ENCODE measurements at regions not wholly inside any gene's neighbourhood (a gene's known extent, or its start where the extent isn't known, plus 50 kb on each side); places are given as distances from the start of the nearest gene placed in this dataset.

- no peak for DNase-seq
These were observed 221.2 kb downstream of the FNDC1 start for GRCh38 chr6:159390381-159390780.

DNA sequence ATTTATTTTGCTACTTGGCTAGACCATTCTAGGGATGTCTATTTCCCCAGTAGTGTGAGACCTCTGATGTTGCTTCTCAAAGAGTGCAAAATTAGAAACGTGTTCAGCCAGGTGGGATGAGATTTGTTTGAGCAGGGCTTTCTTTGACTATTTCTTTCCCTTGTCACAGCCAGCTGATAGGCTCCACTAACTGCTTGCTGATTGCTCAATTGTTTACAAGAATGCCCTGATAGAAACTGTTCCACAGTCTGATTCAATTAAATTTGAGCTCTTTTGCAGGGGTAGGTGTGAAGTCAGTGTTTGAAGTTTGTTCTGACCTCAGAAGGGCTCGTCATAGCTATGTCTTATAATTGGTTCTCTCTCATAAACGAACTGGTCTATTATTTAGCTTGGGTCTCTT lies 220.5 kb downstream of the FNDC1 start:
- DNase-seq: no peak

GRCh38 chr6:159380114-159380513 lies 210.9 kb downstream of the FNDC1 start:
- no peak for DNase-seq

DNA sequence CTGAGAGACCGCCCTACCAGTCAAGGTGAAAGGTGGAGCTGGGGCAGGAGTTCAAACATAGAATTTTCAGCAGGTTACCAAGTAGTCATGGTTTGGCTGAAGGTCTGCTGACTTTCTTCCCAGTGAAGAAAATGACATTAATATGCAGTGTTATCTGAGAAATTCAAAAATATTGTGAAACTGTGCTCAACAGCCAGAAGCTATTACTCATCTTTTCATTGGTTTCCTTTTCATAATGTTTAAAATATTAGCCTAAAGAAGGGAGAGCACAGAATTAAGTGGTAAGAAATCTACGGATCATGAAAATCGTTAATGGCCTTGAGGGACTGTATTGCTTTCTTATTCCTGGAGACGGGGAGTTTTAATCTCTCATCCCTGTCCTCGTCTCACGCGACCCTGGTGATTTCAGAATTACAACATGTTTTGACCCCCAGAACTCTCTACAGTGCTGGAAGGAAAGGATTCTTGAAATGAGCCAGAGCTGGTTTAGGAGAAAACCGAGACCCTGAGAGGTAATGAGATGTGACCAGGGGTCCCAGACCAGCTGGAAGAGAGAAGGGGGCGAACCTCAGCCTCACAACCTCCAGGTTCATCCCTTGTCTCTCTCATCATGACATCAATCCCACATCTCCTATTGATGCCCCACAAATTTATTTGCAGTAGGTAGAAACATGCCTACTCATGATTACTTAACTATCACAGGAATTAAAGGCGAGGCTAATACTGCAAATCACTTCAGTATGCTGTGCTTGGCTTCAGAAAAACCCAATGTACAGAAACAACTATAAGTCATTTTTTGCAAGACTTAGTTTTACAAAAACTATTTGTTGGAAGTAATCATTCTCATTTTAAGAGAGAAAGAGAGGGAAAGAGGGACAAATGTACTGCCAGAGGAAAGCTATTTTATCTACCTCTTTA lies 209.5 kb downstream of the FNDC1 start:
- DNase-seq: no peak

DNA sequence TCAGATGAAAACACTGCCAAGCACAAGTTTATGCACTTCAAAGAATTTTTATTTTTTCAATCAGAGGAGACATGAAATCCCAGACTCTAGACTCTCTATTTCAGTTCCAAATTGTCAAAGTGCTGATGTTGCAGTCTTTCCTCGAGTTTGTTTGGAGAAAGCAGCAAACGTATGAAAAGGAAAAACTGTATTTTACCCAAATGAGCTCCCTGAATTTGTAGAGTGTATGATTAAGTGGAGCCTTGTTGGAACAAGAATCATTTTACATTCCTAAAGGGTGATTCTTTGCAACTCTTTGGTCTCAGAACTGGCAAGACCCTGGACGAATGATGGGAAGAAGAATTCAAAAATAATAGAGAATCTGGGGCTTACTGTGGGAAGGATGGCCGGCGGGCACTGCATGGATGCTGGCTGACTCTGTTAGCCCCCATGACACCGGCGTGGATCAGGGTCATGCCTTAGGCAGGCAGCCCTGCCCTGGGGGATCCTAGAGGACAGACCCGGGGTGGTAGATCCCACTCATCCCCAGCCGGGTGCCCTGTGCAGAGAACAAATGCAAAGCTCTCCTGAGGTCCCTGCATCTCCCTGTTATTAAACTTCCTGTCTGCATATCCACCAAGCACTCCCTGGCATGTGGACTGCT lies 207.4 kb downstream of the FNDC1 start:
- DNase-seq: no peak

- DNase-seq: no peak
These were observed 205.8 kb downstream of the FNDC1 start for GRCh38 chr6:159375014-159375413.

DNA sequence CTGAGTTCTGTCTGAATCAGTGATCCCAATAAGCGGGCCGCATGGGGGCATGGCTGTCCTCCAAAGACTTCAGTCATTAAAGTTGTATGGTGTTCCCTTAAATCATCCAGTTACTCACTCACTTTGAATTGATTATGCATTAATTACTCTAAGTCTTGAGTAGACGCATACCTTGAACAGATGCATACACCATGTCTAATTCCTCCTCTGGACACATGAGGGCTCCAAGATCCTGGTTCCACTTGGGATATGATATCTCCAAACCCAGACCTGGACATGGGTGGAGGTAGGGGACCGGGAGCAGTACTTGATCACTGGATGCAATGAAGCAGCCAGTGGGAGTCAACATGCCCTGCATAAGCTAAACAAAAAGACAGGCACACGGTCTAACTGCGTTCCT lies 204.5 kb downstream of the FNDC1 start:
- DNase-seq: no peak

GRCh38 chr6:159372333-159372732 lies 203.1 kb downstream of the FNDC1 start:
- DNase-seq: no peak

GRCh38 chr6:159360306-159360705 lies 191.1 kb downstream of the FNDC1 start:
- no peak for DNase-seq

DNA sequence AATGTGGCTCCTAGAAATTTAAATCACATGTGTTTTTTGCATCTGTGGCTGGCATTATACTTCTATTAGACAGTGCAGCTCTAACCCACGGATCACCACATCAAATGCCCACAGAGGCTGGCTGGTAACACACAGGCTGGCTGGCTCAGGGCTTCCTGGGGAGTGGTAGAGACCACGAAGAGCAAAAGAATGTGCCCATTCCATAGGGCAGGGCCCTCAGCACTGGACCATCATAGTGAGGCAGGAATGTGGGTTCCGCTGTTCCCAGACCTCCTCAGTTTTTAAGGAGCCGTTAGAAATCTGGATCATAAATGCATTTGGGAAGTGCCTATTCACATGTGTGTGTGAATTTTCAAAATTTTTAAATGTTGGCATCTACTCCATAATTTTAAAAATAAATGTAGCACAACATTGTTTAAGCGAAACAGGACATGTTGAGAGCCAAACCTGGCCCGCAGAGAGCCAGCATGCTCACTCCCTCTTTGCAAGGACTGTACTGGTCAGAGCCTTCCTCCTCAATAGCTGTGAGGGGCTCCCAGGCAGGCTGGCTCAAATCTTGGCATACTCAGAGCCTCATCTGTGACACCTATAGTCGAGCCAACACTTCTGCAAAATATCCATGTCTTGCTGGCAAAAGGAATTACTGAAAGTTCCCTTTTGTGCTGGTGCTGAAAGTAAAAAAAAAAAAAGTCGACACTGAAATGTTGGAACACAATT lies 190.5 kb downstream of the FNDC1 start:
- DNase-seq: no peak

DNA sequence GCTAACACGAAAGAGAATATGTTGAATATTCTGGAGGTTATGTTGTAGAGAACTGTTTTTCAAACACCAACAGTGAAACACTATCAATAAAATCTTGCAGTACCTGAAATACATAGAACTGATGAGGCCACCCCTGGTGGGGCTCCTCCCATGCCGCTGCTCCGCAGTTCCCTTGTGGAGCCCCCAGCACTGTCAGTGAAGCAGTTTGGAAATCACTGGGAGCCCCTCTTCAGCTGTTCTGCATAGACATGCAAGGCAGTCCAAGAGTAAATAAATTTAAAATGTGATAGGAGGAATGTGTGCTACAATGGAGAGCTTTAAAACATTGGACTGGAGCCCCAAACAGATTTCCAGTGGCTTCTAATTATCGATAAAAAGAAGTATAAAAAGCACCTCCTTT lies 189.4 kb downstream of the FNDC1 start:
- DNase-seq: no peak

- no peak for DNase-seq
These were observed 188.2 kb downstream of the FNDC1 start for GRCh38 chr6:159357211-159357915.

DNA sequence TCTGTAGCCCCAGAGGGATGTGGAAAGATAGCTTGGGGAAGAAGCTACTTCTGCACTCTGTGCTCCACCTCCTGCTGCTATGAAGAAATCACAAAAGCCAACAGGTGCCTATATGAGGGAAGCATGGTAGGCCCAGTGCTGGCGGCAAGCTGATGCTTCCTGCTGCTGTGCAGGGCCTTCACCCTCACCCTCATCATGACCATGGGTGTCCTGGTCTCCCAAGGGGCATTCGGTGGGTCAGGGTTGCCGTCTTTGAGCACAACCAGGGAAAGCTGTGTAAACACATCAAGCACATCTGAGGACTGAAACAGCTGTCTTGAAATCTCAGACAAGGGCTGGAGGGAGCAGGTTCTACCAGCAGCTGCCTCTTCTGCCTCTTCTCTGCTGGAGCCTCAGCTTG lies 184.0 kb downstream of the FNDC1 start:
- no peak for DNase-seq

DNA sequence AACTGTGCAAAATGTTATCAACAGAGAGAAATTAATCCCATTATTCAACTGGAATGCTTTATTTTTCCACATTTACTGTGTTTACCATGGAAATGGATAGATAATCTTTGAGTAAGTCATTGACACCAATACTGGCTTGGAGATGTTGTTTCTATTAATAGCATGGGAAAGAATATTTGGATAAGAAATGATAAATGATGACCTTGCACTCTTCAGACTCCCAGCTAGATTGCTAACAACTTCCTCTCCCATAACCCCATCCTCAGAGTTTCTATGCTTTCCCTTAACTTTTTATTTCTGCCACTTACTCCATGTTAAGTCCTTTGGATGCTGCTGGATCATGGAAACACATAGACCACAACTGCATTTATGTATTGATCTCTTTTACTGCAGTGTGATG lies 182.5 kb downstream of the FNDC1 start:
- DNase-seq: no peak

GRCh38 chr6:159349915-159350314 lies 180.7 kb downstream of the FNDC1 start:
- DNase-seq: no peak

GRCh38 chr6:159343709-159344108 lies 174.5 kb downstream of the FNDC1 start:
- no peak for DNase-seq

DNA sequence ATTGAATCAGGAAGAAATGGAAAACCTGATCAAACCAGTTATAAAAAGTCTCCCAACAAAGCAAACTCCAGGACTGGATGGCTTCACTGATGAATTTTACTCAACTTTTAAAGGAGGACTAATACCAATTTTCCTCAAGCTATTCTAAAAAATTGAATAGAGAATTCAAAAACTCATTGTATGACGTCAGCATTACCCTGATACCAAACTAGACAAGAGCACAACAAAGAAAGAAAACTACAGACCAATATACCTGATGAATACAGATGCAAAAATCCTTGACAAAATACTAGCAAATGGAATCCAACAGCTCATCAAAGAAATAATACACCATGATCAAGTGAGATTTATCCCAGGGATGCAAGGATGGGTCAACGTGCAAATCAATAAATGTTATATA lies 172.9 kb downstream of the FNDC1 start:
- no peak for DNase-seq

- DNase-seq: no peak
These were observed 164.9 kb downstream of the FNDC1 start for GRCh38 chr6:159334068-159334467.

- no peak for DNase-seq
These were observed 162.3 kb downstream of the FNDC1 start for GRCh38 chr6:159331451-159331850.

GRCh38 chr6:159329081-159329480 lies 159.9 kb downstream of the FNDC1 start:
- no peak for DNase-seq

- no peak for DNase-seq
These were observed 158.9 kb downstream of the FNDC1 start for GRCh38 chr6:159328052-159328451.

DNA sequence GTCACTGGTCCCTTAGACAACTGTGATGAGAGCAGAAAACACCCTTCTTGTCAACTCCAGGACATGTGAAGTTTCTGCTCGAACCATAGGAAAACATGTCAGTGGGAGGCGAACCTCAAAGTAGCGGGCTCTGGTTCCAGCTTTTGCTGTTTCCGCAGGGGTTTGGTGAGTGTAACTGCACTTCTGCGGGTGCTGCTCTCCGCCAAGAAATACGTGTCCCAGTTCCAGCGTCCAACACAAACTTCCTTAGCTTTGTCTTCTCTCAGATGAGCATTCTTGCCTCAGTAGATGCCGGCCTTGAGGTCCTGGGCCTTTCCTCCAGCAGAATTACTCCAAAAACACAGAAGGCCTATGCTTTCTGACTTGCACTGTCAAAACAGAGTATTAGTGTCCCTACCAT lies 156.3 kb downstream of the FNDC1 start:
- DNase-seq: no peak

DNA sequence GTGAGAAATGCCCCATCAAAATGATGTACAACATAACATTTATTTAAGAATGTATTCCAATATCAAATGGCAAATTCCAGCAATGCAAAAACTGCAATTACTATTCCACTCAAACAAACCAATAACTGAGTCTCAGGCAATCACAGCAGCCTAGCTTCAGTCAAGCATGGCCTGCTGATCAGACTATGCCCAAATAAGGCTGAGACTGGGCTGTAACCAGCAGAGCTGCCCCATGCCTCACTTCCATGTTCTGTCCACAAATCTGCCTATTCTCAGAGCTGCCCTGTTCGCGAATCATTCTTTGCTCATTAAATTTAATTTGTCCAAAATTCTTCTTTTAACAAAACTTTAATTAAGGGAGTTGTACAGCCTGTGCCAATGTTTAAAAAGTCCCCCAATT lies 155.4 kb downstream of the FNDC1 start:
- DNase-seq: no peak

All from NCI-H526 (cell line).